ENCODE measurements at regions not wholly inside any gene's neighbourhood (a gene's known extent, or its start where the extent isn't known, plus 50 kb on each side); places are given as distances from the start of the nearest gene placed in this dataset.

- no peak overlapping the region for H3K56ac ChIP-seq (replicated peaks; ENCODE audit: insufficient read length, low read depth, low read length)
- H3K79me2 ChIP-seq (ENCODE audit: control insufficient read depth in 1 of 2, insufficient read depth in 2 of 2, low read length in 2 of 2) = no peaks in the 10 kb centered on the region
- H3K9ac ChIP-seq (replicated peaks in 1 of 4; ENCODE audit: extremely low read depth in 1 of 4, low read depth in 3 of 4, low read length in 3 of 4) = no peak overlapping the region
- no peak overlapping the region for H2BK12ac ChIP-seq (ENCODE audit: low read depth, low read length)
- no peak overlapping the region for H4K5ac ChIP-seq (ENCODE audit: insufficient read length, low read depth, low read length)
- 94% methylated on average over 3 of the region's 3 CpGs; no CpG with 5 or more reads in 1 of the 2 experiments for WGBS, 2 experiments (ENCODE audit: extremely low coverage in 1 of 2, insufficient coverage in 1 of 2, insufficient read length in 1 of 2, insufficient replicate concordance in 2 of 2, low coverage in 1 of 2, low lambda C conversion rate in 2 of 2, missing lambda C conversion rate in 1 of 2)
- FAIRE-seq = no peak
- no peaks in the 10 kb centered on the region for H3K36me3 ChIP-seq (ENCODE audit: control insufficient read depth in 2 of 4, insufficient read depth in 4 of 4, low read length in 3 of 4)
- DNase-seq (ENCODE audit: low read depth in 1 of 2, low spot score in 2 of 2) = no peak
- no peak overlapping the region for H2AFZ ChIP-seq (ENCODE audit: low read length)
- H3K9me3 ChIP-seq (ENCODE audit: insufficient read depth in 2 of 2, low read depth in 1 of 2, low read length in 1 of 2) = peaks cover 14 to 27% of the 10 kb centered on the region in 2 experiments
- H3K23ac ChIP-seq (ENCODE audit: insufficient read length) = no peak overlapping the region
- H4K8ac ChIP-seq (ENCODE audit: extremely low read depth, insufficient read depth, low read length) = no peak overlapping the region
- no peak overlapping the region for H4K91ac ChIP-seq (replicated peaks; ENCODE audit: insufficient read length, low read length)
- no peak overlapping the region for H2BK15ac ChIP-seq (ENCODE audit: low read length)
- POLR2A ChIA-PET (ENCODE audit: partially characterized antibody) = no interaction called here
- no peak overlapping the region for H3K4me2 ChIP-seq (ENCODE audit: insufficient read depth in 1 of 2, low read depth in 2 of 2, low read length in 2 of 2)
- CTCF ChIA-PET (ENCODE audit: partially characterized antibody) = no interaction called here
- no peaks in the 10 kb centered on the region for H3K23me2 ChIP-seq (ENCODE audit: low read depth, low read length)
- H3K27me3 ChIP-seq (replicated peaks in 1 of 4; ENCODE audit: control insufficient read depth in 3 of 4, extremely low read depth in 1 of 4, insufficient read depth in 3 of 4, low read length in 3 of 4) = peaks cover 0 to 1% (median 0%) of the 10 kb centered on the region in 4 experiments; a peak in 1 of 7 replicates
- H2BK5ac ChIP-seq (ENCODE audit: low read depth, low read length) = no peak overlapping the region
- no peak overlapping the region for H3K14ac ChIP-seq (ENCODE audit: insufficient read length)
- no peak overlapping the region for H2BK20ac ChIP-seq (ENCODE audit: low read length)
- H3K79me1 ChIP-seq (ENCODE audit: low read depth, low read length) = no peaks in the 10 kb centered on the region
- TF ChIP-seq CTBP2 (IDR thresholded peaks at IDR 0.05; ENCODE audit: borderline replicate concordance, insufficient read depth, insufficient read length, low read length) (no peak), USF2 (IDR thresholded peaks at IDR 0.05; ENCODE audit: low read length) (no peak), YY1 (IDR thresholded peaks at IDR 0.05; ENCODE audit: low read depth, low read length) (no peak), TCF12 (IDR thresholded peaks at IDR 0.05; ENCODE audit: low read depth, low read length) (no peak), JUN (IDR thresholded peaks at IDR 0.05; ENCODE audit: low read depth, low read length) (no peak), SRF (IDR thresholded peaks at IDR 0.05; ENCODE audit: low read depth, low read length) (no peak), TBP (IDR thresholded peaks at IDR 0.05; ENCODE audit: low read depth, low read length) (no peak), KDM5A (IDR thresholded peaks at IDR 0.05; ENCODE audit: low read length) (no peak), HDAC2 (IDR thresholded peaks at IDR 0.05; ENCODE audit: borderline replicate concordance in 1 of 2, low read depth in 2 of 2, low read length in 2 of 2) (no peak), NANOG (IDR thresholded peaks at IDR 0.05; ENCODE audit: insufficient read depth, low read depth, low read length, poor library complexity, severe bottlenecking) (no peak), KDM1A (IDR thresholded peaks at IDR 0.05; ENCODE audit: borderline replicate concordance, low read length) (no peak), BACH1 (IDR thresholded peaks at IDR 0.05; ENCODE audit: low read length) (no peak), CHD1 (IDR thresholded peaks at IDR 0.05; ENCODE audit: low read depth, low read length) (no peak)
- no peak overlapping the region for H3K4ac ChIP-seq (replicated peaks; ENCODE audit: insufficient read length, low read depth, low read length)
- H3K4me3 ChIP-seq (ENCODE audit: extremely low read depth in 1 of 4, insufficient read depth in 2 of 4, low read depth in 3 of 4, low read length in 4 of 4) = no peak overlapping the region
- H3K27ac ChIP-seq (ENCODE audit: low read depth, low read length) = no peak overlapping the region
- H3K18ac ChIP-seq (ENCODE audit: extremely low read depth, low read length) = no peak overlapping the region
- H3K4me1 ChIP-seq (replicated peaks in 1 of 4; ENCODE audit: control insufficient read depth in 3 of 4, insufficient read depth in 4 of 4, low read length in 3 of 4) = no peaks in the 10 kb centered on the region
- H4K20me1 ChIP-seq (replicated peaks in 1 of 2; ENCODE audit: control insufficient read depth in 1 of 2, insufficient read depth in 2 of 2, low read length in 2 of 2) = no peaks in the 10 kb centered on the region
- H2BK120ac ChIP-seq (replicated peaks; ENCODE audit: low read depth, low read length) = no peak overlapping the region
- no peak overlapping the region for H2AK5ac ChIP-seq (ENCODE audit: low read depth, low read length)
Observed at GRCh38 chr10:109264004-109264403, 659.3 kb downstream of the XPNPEP1 start.
